WI38 (cell line): ENCODE measurements at regions not wholly inside any gene's neighbourhood (a gene's known extent, or its start where the extent isn't known, plus 50 kb on each side); places are given as distances from the start of the nearest gene placed in this dataset.
"Not testable (repeated sequence)": the region's sequence is repeated elsewhere in the genome, so short reads cannot be mapped to it uniquely, and the experiment has no call there.

Source experiments
- H3K4me3 ChIP-seq: 2 replicates; pipeline ENCODE4 v1.5.1; 2011; ENCODE audit warnings: low read depth, mild to moderate bottlenecking, control low read depth, low read length
- TF ChIP-seq, protein P1 (sequence below): IDR thresholded peaks from 2 replicates; pipeline ENCODE4 v1.5.1; 2012; ENCODE audit warnings: low read depth, mild to moderate bottlenecking, control low read depth, low read length

DNA sequence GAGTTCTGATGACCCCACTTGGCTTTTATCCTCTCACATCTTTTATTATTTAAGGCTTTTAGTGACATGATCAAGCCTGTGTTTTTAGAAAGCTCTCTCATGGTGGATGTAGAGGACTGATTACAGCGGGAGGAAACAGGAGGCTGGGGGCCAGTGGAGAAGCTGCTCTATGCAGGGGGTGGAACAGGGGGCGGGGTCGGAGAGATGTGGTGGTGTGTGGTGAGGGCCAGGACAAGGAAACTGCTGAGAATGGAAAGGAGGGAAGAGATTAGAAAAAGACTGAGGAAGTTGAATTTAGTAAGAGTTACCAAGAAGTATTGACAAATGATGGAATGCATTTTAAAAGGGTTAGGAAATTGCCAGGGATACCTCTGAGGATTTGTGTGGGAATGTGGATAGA lies 292.2 kb downstream of the ZIC3 start:
- no peak overlapping the region for H3K4me3 ChIP-seq
- TF ChIP-seq, protein P1, sequence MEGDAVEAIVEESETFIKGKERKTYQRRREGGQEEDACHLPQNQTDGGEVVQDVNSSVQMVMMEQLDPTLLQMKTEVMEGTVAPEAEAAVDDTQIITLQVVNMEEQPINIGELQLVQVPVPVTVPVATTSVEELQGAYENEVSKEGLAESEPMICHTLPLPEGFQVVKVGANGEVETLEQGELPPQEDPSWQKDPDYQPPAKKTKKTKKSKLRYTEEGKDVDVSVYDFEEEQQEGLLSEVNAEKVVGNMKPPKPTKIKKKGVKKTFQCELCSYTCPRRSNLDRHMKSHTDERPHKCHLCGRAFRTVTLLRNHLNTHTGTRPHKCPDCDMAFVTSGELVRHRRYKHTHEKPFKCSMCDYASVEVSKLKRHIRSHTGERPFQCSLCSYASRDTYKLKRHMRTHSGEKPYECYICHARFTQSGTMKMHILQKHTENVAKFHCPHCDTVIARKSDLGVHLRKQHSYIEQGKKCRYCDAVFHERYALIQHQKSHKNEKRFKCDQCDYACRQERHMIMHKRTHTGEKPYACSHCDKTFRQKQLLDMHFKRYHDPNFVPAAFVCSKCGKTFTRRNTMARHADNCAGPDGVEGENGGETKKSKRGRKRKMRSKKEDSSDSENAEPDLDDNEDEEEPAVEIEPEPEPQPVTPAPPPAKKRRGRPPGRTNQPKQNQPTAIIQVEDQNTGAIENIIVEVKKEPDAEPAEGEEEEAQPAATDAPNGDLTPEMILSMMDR, result no peak

DNA sequence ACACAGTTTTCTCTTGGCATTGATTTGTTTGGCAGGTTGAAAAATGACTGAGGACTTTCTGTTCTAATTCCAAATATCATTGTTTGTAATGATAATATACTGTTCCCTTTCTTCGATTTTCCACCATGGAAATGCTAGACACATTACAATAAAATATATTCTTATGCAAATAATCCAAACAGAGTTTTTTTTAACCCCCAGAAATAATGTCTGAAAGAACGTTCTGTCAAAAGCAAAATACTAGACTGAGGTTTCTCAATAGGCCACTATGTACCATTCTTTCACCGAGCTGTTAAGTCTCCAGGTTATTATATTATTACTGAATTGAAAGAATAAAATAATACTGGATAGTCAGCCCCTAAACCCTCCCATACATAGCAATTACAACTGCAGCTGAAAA lies 312.5 kb downstream of the ZIC3 start:
- TF ChIP-seq, protein P1, result no peak
- no peak overlapping the region for H3K4me3 ChIP-seq

DNA sequence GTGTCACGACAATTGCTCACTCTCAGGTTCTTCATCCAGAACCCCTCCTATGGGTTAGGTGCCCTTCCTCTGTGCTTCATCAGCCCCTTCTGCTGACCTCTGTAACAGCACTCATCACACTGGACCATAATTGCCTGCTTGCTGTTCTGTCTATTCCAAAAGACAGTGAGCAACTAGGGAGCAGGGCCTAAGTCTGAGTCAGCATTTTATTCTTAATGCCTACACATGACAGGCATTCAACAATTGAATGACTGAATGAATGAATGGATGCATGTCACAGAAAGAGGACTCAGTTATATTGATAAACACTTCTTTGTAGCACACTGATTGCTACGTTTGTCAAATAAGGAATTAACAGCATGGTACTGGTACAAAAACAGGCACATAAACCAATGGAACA lies 317.0 kb downstream of the ZIC3 start:
- TF ChIP-seq, protein P1, result no peak
- no peak overlapping the region for H3K4me3 ChIP-seq

DNA sequence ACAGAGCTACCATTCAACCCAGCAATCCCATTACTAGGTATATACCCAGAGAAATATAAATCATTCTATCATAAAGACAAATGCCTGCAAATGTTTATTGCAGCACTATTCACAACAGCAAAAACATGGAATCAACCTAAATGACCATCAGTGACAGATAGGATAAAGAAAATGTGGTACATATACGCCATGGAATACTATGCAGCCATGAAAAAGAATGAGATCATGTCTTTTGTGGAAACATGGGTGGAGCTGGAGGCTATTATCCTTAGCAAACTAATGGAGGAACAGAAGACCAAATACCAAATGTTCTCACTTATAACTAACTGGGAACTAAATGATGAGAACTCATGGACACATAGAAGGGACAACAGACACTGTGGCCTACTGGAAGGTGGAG lies 318.9 kb downstream of the ZIC3 start:
- not testable (repeated sequence) for H3K4me3 ChIP-seq

DNA sequence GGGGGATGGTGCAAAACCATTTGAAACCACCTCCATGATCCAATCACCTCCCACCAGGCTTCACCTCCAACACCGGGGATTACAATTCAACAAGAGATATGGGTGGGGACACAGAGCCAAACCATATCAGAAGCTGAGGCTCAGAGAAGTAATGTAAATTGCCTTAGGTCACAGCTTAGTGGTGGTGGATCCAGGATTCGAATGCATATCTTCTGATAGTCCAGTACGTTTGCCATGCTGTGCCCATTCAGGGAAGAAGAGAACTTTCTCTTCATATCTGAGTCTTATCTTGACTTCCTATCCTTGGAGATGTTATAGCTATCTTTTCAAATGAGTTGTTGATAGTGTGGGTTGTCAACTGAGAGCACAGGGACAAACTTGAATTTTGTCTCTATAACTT lies 325.5 kb downstream of the ZIC3 start:
- H3K4me3 ChIP-seq, result no peak overlapping the region
- TF ChIP-seq, protein P1, result no peak

DNA sequence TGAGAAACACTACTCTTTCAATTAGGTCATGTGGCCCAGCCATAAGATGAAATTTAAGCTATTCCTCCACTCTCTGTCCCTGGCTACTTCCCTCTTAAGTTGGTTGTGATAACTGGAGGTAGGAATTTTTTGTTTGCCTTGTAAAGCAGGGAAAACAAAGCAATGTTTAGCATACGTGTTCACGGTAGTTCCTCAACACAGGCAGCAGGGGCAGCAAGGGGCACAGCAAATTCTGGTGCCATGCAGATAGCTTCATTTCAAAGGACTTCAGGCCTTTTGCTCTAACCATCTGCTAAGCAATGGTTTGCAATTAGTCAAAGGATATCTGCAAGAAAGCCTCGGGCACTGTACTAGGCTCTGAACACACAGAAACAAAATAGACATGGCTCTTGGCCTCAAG lies 330.2 kb downstream of the ZIC3 start:
- H3K4me3 ChIP-seq, result no peak overlapping the region
- TF ChIP-seq, protein P1, result no peak

DNA sequence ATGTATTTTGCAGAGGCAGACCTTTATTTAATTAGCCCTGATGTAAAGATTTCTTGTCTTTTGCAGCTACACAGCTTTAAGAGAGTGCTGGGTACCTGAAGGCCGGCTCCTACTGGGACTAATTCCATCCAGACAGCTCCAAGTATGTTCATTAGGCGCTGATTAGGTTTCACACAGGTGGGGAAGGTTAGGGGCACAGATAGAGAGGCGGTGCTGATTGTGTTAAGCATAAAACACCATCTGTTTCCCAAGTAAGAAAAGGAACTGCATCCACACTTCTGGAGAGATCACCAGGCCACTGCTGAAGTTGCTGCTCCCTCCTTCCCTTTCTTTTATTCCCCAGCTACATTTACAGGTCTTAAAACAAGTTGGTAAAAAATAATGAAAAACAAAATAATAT lies 349.5 kb downstream of the ZIC3 start:
- no peak overlapping the region for H3K4me3 ChIP-seq
- TF ChIP-seq, protein P1, result no peak

DNA sequence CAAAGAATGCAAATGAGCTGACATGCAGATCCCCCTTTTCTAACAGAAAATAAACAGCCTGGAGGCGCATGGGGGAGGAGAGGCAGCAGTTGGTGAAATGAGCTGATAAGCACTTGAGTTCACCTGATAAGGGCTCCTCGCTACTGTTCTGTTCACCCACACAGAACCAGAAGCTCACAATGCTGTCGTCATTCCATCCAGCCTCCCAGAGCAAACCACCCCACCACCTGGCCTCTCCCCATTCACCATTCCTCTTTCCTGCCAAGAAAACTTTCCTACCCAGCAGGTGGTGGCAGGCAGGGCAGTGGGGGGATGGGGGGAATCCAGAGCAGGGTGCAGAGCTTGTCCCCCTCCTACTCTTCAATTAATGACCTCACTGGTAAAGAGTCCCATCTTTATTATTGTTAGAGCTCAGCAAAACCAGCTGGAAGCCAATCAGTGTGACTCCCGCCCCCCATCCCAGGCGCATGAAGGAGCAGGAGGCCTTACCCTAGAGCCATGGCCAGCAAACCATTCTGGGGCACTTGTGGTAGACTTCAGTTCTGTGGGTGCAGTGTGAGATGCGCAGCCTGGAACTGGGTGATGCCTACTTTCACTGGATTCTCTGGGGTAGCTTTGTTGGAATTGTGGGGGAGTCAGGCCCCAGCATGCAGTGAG lies 350.3 kb downstream of the ZIC3 start:
- TF ChIP-seq, protein P1, result no peak
- H3K4me3 ChIP-seq, result no peak overlapping the region
